Endothelial cell (in vitro differentiated cells): ENCODE measurements at regions not wholly inside any gene's neighbourhood (a gene's known extent, or its start where the extent isn't known, plus 50 kb on each side); places are given as distances from the start of the nearest gene placed in this dataset.

Experiments used
- DNase-seq: peaks from one replicate; pipeline ENCODE4 v3.0.0; 2021; ENCODE audit warnings: low spot score
- H3K27ac Mint-ChIP-seq: one replicate; pipeline ENCODE4 v1.8.0; 2021; ENCODE audit warnings: mixed read lengths, inconsistent platforms; ENCODE audit not compliant: unreplicated experiment
- H3K27me3 Mint-ChIP-seq: one replicate; pipeline ENCODE4 v1.8.0; 2021; ENCODE audit warnings: mild to moderate bottlenecking, moderate library complexity, mixed read lengths, inconsistent platforms; ENCODE audit not compliant: unreplicated experiment
- H3K36me3 Mint-ChIP-seq: one replicate; pipeline ENCODE4 v1.8.0; 2021; ENCODE audit warnings: mild to moderate bottlenecking, low read depth, mixed read lengths, inconsistent platforms; ENCODE audit not compliant: unreplicated experiment
- H3K4me1 Mint-ChIP-seq: one replicate; pipeline ENCODE4 v1.8.0; 2021; ENCODE audit warnings: mild to moderate bottlenecking, mixed read lengths, inconsistent platforms; ENCODE audit not compliant: unreplicated experiment
- H3K4me3 Mint-ChIP-seq: one replicate; pipeline ENCODE4 v1.8.0; 2021; ENCODE audit warnings: mild to moderate bottlenecking, mixed read lengths, inconsistent platforms; ENCODE audit not compliant: unreplicated experiment
- H3K9me3 Mint-ChIP-seq: one replicate; pipeline ENCODE4 v1.8.0; 2021; ENCODE audit warnings: mixed read lengths, inconsistent platforms; ENCODE audit not compliant: unreplicated experiment
- TF ChIP-seq, protein P1 (sequence below): fragments of 200-600 bp; sonication (generic); IDR thresholded peaks from one replicate; pipeline ENCODE4 v1.5.0; 2021; ENCODE audit warnings: antibody characterized with exemption; ENCODE audit not compliant: unreplicated experiment

- no peak for DNase-seq
- Mint-ChIP-seq H3K27ac (no peak overlapping the region), H3K36me3 (no peaks in the 10 kb centered on the region), H3K4me3 (no peak overlapping the region), H3K9me3 (peaks cover 5% of the 10 kb centered on the region), H3K27me3 (no peaks in the 10 kb centered on the region), H3K4me1 (peaks cover 4% of the 10 kb centered on the region)
- TF ChIP-seq, protein P1, sequence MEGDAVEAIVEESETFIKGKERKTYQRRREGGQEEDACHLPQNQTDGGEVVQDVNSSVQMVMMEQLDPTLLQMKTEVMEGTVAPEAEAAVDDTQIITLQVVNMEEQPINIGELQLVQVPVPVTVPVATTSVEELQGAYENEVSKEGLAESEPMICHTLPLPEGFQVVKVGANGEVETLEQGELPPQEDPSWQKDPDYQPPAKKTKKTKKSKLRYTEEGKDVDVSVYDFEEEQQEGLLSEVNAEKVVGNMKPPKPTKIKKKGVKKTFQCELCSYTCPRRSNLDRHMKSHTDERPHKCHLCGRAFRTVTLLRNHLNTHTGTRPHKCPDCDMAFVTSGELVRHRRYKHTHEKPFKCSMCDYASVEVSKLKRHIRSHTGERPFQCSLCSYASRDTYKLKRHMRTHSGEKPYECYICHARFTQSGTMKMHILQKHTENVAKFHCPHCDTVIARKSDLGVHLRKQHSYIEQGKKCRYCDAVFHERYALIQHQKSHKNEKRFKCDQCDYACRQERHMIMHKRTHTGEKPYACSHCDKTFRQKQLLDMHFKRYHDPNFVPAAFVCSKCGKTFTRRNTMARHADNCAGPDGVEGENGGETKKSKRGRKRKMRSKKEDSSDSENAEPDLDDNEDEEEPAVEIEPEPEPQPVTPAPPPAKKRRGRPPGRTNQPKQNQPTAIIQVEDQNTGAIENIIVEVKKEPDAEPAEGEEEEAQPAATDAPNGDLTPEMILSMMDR, result no peak
Observed at GRCh38 chr2:4992226-4992625, 700.0 kb upstream of the SOX11 start.

- TF ChIP-seq, protein P1, result no peak
- no peak overlapping the region for H3K4me3 Mint-ChIP-seq
- no peaks in the 10 kb centered on the region for H3K4me1 Mint-ChIP-seq
- no peak overlapping the region for H3K27ac Mint-ChIP-seq
- no peaks in the 10 kb centered on the region for H3K36me3 Mint-ChIP-seq
- DNase-seq, result no peak
- no peaks in the 10 kb centered on the region for H3K27me3 Mint-ChIP-seq
- peaks cover 8% of the 10 kb centered on the region for H3K9me3 Mint-ChIP-seq
Observed at GRCh38 chr2:4995466-4995865, 696.7 kb upstream of the SOX11 start.

GRCh38 chr2:5007596-5007995 is 684.6 kb upstream of the SOX11 start:
- DNase-seq, result no peak
- no peak overlapping the region for H3K4me3 Mint-ChIP-seq
- peaks cover 3% of the 10 kb centered on the region for H3K27me3 Mint-ChIP-seq
- H3K27ac Mint-ChIP-seq, result no peak overlapping the region
- peaks cover 6% of the 10 kb centered on the region for H3K9me3 Mint-ChIP-seq
- no peaks in the 10 kb centered on the region for H3K4me1 Mint-ChIP-seq
- H3K36me3 Mint-ChIP-seq, result peaks cover 3% of the 10 kb centered on the region
- TF ChIP-seq, protein P1, result no peak

- Mint-ChIP-seq H3K9me3 (peaks cover 19% of the 10 kb centered on the region), H3K36me3 (peaks cover 9% of the 10 kb centered on the region), H3K27me3 (peaks cover 10% of the 10 kb centered on the region), H3K4me3 (no peak overlapping the region), H3K4me1 (no peaks in the 10 kb centered on the region), H3K27ac (no peak overlapping the region)
- TF ChIP-seq, protein P1, result no peak
- no peak for DNase-seq
Observed at GRCh38 chr2:5019324-5019723, 672.9 kb upstream of the SOX11 start.

DNA sequence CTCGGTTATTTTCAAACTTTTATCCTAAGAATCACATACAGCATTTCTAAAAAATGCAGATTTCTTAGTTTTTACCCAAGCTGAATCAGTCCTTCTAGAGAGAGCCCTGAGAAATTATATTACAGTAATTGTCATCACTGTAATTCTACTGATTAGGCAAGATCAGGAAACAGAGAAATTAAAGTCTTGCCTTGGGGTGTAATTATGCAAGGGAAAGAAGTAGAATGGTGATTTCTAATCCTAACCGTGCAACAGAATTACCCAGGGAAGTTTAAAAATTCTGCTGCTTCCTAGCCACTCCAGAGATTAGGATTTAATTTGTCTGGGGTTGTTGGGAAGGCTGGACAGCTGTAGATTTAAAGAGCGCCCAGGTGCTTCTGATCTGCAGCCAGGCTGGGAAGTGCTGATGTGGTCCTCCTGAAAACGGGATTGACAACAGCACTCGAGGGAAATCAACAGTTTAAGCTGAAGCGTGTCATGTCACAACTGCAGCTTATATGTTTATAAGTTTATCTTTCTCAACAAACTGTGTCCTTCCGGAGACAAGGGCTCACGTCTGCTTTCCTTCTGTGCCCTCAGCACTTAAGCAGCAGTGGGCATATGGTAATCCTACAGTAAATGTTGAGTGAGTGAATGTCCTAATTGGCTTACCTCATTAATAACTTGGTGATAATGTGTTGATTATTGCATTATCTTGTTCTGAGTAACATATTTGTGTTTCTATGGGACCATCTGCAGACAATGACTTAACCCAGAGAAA is 671.9 kb upstream of the SOX11 start:
- no peak for DNase-seq
- Mint-ChIP-seq H3K36me3 (peaks cover 9% of the 10 kb centered on the region), H3K27me3 (peaks cover 10% of the 10 kb centered on the region), H3K9me3 (peaks cover 19% of the 10 kb centered on the region), H3K27ac (no peak overlapping the region), H3K4me3 (no peak overlapping the region), H3K4me1 (no peaks in the 10 kb centered on the region)
- TF ChIP-seq, protein P1, result no peak
